ENCODE measurements at regions not wholly inside any gene's neighbourhood (a gene's known extent, or its start where the extent isn't known, plus 50 kb on each side); places are given as distances from the start of the nearest gene placed in this dataset.

DNA sequence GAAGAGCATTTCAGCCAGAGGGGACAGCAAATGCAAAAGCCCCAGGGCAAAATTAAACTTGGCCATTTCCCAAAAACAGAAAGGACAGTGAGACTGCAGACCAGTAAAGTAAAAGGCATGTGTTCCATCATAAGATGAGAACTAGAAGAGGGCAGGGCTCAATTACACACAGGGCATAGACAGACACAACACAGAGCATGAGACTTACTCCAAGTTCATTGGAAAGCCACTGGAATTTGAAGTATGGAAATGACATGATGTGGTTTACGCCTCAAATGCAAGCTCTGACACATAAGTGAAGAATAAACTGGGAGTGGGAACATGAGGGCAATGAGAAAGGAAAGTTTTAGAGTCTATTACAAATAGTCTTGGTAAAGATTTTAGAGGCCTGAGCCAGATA is 446.6 kb upstream of the GRIA1 start:
- TF ChIP-seq, protein P1, sequence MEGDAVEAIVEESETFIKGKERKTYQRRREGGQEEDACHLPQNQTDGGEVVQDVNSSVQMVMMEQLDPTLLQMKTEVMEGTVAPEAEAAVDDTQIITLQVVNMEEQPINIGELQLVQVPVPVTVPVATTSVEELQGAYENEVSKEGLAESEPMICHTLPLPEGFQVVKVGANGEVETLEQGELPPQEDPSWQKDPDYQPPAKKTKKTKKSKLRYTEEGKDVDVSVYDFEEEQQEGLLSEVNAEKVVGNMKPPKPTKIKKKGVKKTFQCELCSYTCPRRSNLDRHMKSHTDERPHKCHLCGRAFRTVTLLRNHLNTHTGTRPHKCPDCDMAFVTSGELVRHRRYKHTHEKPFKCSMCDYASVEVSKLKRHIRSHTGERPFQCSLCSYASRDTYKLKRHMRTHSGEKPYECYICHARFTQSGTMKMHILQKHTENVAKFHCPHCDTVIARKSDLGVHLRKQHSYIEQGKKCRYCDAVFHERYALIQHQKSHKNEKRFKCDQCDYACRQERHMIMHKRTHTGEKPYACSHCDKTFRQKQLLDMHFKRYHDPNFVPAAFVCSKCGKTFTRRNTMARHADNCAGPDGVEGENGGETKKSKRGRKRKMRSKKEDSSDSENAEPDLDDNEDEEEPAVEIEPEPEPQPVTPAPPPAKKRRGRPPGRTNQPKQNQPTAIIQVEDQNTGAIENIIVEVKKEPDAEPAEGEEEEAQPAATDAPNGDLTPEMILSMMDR (CRISPR knock-in tag; IDR thresholded peaks at IDR 0.05) = no peak
- TF ChIP-seq MAFK (conservative IDR thresholded peaks at IDR 0.05 in 1 of 2, IDR thresholded peaks at IDR 0.05 in 1 of 2; ENCODE audit: low read length in 2 of 2) = no peak
- no peak for TF ChIP-seq ETV5 (CRISPR knock-in tag; IDR thresholded peaks at IDR 0.05; ENCODE audit: borderline replicate concordance)
- TF ChIP-seq RELA (CRISPR knock-in tag; IDR thresholded peaks at IDR 0.05) = no peak
- TF ChIP-seq, protein P2, sequence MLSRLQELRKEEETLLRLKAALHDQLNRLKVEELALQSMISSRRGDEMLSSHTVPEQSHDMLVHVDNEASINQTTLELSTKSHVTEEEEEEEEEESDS (CRISPR knock-in tag; IDR thresholded peaks at IDR 0.05; ENCODE audit: borderline replicate concordance) = no peak
- TF ChIP-seq, protein P3, sequence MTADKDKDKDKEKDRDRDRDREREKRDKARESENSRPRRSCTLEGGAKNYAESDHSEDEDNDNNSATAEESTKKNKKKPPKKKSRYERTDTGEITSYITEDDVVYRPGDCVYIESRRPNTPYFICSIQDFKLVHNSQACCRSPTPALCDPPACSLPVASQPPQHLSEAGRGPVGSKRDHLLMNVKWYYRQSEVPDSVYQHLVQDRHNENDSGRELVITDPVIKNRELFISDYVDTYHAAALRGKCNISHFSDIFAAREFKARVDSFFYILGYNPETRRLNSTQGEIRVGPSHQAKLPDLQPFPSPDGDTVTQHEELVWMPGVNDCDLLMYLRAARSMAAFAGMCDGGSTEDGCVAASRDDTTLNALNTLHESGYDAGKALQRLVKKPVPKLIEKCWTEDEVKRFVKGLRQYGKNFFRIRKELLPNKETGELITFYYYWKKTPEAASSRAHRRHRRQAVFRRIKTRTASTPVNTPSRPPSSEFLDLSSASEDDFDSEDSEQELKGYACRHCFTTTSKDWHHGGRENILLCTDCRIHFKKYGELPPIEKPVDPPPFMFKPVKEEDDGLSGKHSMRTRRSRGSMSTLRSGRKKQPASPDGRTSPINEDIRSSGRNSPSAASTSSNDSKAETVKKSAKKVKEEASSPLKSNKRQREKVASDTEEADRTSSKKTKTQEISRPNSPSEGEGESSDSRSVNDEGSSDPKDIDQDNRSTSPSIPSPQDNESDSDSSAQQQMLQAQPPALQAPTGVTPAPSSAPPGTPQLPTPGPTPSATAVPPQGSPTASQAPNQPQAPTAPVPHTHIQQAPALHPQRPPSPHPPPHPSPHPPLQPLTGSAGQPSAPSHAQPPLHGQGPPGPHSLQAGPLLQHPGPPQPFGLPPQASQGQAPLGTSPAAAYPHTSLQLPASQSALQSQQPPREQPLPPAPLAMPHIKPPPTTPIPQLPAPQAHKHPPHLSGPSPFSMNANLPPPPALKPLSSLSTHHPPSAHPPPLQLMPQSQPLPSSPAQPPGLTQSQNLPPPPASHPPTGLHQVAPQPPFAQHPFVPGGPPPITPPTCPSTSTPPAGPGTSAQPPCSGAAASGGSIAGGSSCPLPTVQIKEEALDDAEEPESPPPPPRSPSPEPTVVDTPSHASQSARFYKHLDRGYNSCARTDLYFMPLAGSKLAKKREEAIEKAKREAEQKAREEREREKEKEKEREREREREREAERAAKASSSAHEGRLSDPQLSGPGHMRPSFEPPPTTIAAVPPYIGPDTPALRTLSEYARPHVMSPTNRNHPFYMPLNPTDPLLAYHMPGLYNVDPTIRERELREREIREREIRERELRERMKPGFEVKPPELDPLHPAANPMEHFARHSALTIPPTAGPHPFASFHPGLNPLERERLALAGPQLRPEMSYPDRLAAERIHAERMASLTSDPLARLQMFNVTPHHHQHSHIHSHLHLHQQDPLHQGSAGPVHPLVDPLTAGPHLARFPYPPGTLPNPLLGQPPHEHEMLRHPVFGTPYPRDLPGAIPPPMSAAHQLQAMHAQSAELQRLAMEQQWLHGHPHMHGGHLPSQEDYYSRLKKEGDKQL (CRISPR knock-in tag; IDR thresholded peaks at IDR 0.05; ENCODE audit: low read depth) = no peak
- TF ChIP-seq U2AF1 (optimal IDR thresholded peaks at IDR 0.05; ENCODE audit: low read depth, low read length) = no peak
